HG02759 (cell line): ENCODE measurements at regions not wholly inside any gene's neighbourhood (a gene's known extent, or its start where the extent isn't known, plus 50 kb on each side); places are given as distances from the start of the nearest gene placed in this dataset.

Experiments used
- ATAC-seq: cut with Tn5 transposase; IDR thresholded peaks from one replicate; pipeline ENCODE4 v1.9.1; 2021; ENCODE audit warnings: mild to moderate bottlenecking, moderate library complexity; ENCODE audit not compliant: unreplicated experiment

- ATAC-seq, result no peak
Observed at GRCh38 chr9:126151031-126151685, 175.5 kb upstream of the MVB12B start.

GRCh38 chr9:126151686-126152134 lies 174.9 kb upstream of the MVB12B start:
- ATAC-seq, result no peak

GRCh38 chr9:126152622-126153362 lies 173.8 kb upstream of the MVB12B start:
- ATAC-seq, result no peak

GRCh38 chr9:126153382-126153781 lies 173.2 kb upstream of the MVB12B start:
- ATAC-seq, result no peak

DNA sequence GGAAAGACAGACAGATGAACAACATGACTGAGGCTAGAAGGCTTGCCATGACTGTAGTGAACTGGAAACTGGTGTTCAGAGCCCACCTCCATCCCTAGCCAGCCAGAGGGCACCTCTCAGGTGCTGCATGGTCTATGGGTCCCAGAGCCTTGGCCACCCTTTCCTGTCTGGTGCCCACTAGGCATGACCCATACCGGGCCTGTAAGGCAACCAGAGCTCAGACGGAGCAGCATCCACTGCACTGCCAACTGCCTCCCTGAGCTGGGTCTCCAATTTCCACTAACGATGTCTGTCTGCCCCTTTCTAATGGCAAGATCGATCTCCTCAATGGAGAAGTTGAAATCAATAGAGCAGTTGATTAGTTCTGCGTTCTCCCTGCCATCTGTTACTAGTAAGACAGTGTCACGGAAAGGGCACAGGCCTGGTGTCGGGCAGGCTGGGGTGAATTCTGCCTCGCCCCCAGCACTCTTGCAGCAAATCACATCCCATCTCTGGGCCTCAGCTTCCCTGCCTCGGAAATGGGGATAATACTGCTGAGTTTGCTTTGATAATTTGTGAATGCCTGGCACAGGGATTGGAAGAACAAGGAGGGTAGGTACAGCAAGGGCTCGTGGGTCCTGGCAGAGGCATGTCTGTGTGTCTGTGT lies 172.3 kb upstream of the MVB12B start:
- no peak for ATAC-seq

- no peak for ATAC-seq
Observed at GRCh38 chr9:126154869-126155268, 171.8 kb upstream of the MVB12B start.

- no peak for ATAC-seq
Observed at GRCh38 chr9:126155756-126156664, 170.6 kb upstream of the MVB12B start.

GRCh38 chr9:126156898-126157297 lies 169.7 kb upstream of the MVB12B start:
- ATAC-seq, result no peak

DNA sequence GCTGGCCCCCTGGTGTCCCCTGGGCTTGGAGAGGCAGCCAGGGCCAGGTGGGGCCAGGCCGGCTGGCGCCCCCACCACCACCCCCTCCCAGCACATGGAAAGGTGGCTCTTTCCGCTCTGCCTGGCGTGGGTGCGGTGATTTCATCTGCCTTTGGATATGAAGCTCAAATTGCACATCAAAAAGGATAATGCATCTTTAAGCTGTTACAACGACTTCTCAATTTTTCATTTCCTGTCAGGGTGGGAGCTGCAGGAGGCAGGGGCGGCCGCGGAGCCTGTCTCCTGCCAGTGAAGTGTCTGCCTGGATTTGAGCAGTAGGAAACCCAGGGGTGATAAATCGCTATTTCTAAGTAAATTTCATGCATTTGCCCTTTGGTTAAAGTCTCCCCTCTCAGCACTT lies 169.2 kb upstream of the MVB12B start:
- ATAC-seq, result no peak

- no peak for ATAC-seq
Observed at GRCh38 chr9:126157826-126158587, 168.6 kb upstream of the MVB12B start.

GRCh38 chr9:126158588-126159429 lies 167.8 kb upstream of the MVB12B start:
- ATAC-seq, result no peak

DNA sequence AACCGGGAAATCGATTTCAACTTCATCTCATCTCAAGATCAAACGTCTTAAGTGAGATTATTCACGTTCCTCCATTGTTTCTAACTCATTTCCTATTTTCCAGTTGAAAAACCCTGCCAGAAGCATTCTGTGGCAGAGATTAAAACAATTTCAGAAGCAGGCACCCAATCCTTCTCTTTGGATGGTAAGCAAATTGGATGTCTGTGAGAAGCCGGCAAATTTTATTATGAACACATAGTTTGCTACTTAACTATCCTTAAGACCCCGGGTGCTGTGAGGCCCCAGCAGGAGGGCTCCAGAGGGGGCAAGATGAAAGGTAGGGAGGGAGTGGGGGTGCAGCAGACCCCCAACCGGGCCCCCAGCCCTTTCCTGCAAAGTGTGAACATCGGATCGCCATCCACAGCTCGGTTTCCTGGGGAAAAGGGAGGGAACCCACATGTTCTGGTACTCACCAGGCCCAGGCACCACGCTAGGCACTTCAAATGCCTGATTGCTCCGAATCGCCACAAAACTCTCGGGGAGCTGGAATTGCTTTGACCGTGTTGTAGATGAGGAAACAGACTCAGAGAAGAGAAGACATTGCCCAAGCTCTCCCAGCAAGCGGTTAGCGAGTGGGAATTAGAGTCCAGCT lies 167.1 kb upstream of the MVB12B start:
- no peak for ATAC-seq

GRCh38 chr9:126160067-126160853 lies 166.4 kb upstream of the MVB12B start:
- no peak for ATAC-seq

DNA sequence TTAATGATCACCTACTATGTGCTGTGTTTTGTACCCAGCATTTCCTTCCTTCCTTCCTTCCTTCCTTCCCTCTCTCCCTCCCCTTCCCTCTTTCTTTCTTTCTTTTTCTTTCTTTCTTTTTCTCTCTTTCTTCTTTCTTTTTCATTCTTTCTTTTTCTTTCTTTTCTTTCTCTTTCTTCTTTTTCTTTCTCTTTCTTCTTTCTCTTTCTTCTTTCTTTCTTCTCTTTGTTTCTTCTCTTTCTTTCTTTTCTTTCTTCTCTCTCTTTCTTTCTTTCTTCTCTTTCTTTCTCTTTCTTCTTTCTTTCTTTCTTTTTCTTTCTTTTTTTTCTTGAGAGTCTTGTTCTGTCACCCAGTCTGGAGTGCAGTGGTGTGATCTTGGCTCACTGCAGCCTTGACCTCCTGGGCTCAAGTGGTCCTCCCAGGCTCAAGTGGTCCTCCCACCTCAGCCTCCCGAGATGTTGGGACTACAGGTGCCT lies 165.7 kb upstream of the MVB12B start:
- no peak for ATAC-seq

- ATAC-seq, result no peak
Observed at GRCh38 chr9:126162611-126163381, 163.8 kb upstream of the MVB12B start.

DNA sequence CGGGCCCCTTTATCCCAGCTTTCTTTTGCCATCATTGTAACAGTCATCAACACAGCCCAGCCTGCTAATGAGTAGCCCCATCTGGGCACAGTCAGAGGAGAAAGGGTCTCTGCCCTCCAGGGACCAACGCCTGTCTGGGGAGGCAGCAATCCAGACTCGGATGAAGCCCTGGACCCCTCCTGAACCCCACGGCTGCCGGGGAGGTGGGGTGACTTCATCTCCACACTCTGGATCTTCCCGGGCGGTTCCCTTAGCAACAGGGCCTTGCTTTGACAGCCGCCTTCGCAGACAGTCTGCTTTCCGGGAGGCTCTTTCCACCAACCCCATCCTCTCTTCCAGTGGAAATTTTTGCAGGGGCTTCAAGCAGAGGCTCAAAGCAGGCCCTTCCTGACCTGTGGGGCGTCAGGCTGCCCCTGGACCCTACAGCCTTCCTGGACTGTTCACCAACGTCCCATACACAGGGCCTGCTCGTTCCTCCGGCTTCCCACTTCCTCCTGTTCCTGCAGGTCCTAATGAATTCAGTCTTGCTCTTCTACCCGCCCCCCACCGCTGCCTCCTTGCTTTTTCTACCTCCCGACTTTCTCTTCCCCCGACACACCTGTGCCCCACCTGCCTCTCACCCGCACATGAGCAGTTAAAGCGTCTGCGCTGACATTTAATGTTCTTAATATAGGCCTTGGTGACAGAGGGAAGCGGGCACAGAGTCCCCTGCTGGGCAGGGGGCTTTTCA lies 161.7 kb upstream of the MVB12B start:
- no peak for ATAC-seq

DNA sequence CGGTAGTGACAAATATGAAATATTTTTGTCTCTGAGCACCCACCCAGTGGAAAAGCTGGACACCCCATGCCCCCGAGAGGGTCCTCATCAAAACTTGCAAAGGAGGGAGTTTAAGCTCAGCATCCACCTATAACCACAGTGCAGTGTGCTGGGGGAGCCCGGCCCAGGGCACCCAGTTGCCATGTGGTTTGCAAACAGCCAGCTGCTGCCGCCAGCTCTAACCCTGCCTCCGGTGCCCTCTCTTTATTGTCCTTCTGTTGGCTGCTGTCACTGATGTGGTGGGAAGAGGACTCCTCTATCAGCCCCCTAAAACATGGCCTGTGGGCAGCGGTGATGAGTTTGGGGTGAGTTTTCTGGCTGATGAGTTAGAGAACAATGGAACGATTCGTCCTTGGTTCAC lies 160.9 kb upstream of the MVB12B start:
- no peak for ATAC-seq
